AG04450 (cell line): ENCODE measurements at regions not wholly inside any gene's neighbourhood (a gene's known extent, or its start where the extent isn't known, plus 50 kb on each side); places are given as distances from the start of the nearest gene placed in this dataset.

ENCODE experiments used
- CTCF ChIA-PET: fragments of 300-600, 350-600 bp; formaldehyde crosslinking; extraction: SDS; loops from one replicate; lab custom pipeline; 2022; ENCODE audit warnings: antibody characterized with exemption, inconsistent platforms; lab: Charles Lee
- POLR2A ChIA-PET: fragments of 350-600 bp; formaldehyde crosslinking; extraction: SDS; loops from one replicate; lab custom pipeline; 2021; ENCODE audit warnings: antibody characterized with exemption, inconsistent platforms; lab: Yijun Ruan, JAX
- DNase-seq: peaks from one replicate; pipeline ENCODE4 v3.0.0-alpha.2; 2011; ENCODE audit warnings: low read depth, low spot score
- H3K27ac ChIP-seq: one replicate; pipeline ENCODE4 v1.5.1; 2012; ENCODE audit warnings: low read depth, low read length, control low read depth
- H3K27me3 ChIP-seq: one replicate; pipeline ENCODE4 v1.6.0; 2012; ENCODE audit warnings: low read length; ENCODE audit not compliant: control insufficient read depth, insufficient read depth
- H3K4me3 ChIP-seq: 2 replicates; pipeline ENCODE4 v1.5.1; 2011; ENCODE audit warnings: mild to moderate bottlenecking, low read depth, low read length, control low read depth
- H3K9me3 ChIP-seq: 2 replicates; pipeline ENCODE4 v1.5.1; 2012; ENCODE audit warnings: low read length; ENCODE audit not compliant: control insufficient read depth, insufficient read depth
- CTCF ChIP-seq: IDR thresholded peaks from 2 replicates; pipeline ENCODE4 v1.5.1; 2011; ENCODE audit warnings: low read depth, low read length, control low read depth, inconsistent platforms

- Histone ChIP-seq H3K4me3 (no peak overlapping the region), H3K27me3 (no peaks in the 10 kb centered on the region), H3K27ac (no peak overlapping the region), H3K9me3 (no peaks in the 10 kb centered on the region)
- TF ChIP-seq CTCF = no peak
- POLR2A ChIA-PET = no interaction called here
- CTCF ChIA-PET = no interaction called here
- DNase-seq = no peak
Observed at GRCh38 chr13:102968572-102969228, 97.5 kb downstream of the SLC10A2 start.

GRCh38 chr13:102965802-102966201 lies 100.4 kb downstream of the SLC10A2 start:
- no peaks in the 10 kb centered on the region for H3K9me3 ChIP-seq
- H3K27ac ChIP-seq = no peak overlapping the region
- no peak overlapping the region for H3K4me3 ChIP-seq
- ChIA-PET CTCF (no interaction called here), POLR2A (no interaction called here)
- no peaks in the 10 kb centered on the region for H3K27me3 ChIP-seq
- no peak for TF ChIP-seq CTCF
- no peak for DNase-seq

- CTCF ChIA-PET = no interaction called here
- DNase-seq = no peak
- no peak for TF ChIP-seq CTCF
Observed at GRCh38 chr13:102962430-102962829, 103.8 kb downstream of the SLC10A2 start.

GRCh38 chr13:102960959-102961358 lies 105.3 kb downstream of the SLC10A2 start:
- no peak overlapping the region for H3K4me3 ChIP-seq
- POLR2A ChIA-PET = no interaction called here
- TF ChIP-seq CTCF = no peak
- no peaks in the 10 kb centered on the region for H3K9me3 ChIP-seq
- H3K27me3 ChIP-seq = no peaks in the 10 kb centered on the region
- no peak overlapping the region for H3K27ac ChIP-seq
- CTCF ChIA-PET = no interaction called here
- DNase-seq = no peak

More at GRCh38 chr13:102962430-102962829, 103.8 kb downstream of the SLC10A2 start:
- Histone ChIP-seq H3K4me3 (no peak overlapping the region), H3K27ac (no peak overlapping the region), H3K27me3 (no peaks in the 10 kb centered on the region), H3K9me3 (no peaks in the 10 kb centered on the region)
- POLR2A ChIA-PET = no interaction called here

GRCh38 chr13:102956449-102956848 lies 109.8 kb downstream of the SLC10A2 start:
- TF ChIP-seq CTCF = no peak
- ChIA-PET CTCF (no interaction called here), POLR2A (no interaction called here)
- Histone ChIP-seq H3K27ac (no peak overlapping the region), H3K9me3 (no peaks in the 10 kb centered on the region), H3K27me3 (no peaks in the 10 kb centered on the region), H3K4me3 (no peak overlapping the region)
- DNase-seq = no peak
